ENCODE measurements at regions not wholly inside any gene's neighbourhood (a gene's known extent, or its start where the extent isn't known, plus 50 kb on each side); places are given as distances from the start of the nearest gene placed in this dataset.

DNA sequence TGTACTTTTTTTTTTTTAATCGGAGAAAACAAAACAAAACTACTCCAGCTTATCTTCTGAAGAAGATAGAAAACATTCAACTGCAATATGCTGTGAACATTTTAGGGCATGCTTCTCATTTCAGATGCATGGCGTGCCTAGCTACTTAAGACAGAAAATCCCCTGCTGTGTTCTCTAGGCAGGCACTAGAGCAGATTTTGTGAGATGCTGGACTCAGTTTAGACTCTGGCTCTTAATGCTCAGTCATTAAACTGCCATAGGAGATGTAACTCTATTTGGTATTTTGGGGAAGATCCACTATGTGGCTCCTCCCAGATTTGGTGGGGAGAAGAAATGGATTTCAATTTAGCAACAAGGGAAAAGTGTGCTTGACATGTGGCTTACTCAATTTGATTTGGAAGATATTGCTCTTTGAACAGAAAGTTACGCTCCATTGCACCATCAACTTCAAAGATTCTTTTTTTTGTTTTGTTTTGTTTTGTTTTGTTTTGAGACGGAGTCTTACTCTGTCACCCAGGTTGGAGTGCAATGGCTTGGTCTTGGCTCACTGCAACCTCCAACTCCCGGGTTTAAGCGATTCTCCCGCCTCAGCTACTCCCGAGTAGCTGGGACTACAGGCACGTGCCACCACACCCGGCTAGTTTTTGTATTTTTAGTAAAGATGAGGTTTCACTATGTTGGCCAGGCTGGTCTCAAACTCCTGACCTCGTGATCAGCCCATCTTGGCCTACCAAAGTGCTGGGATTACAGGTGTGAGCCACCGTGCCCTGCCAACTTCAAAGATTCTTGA, 62.0 kb upstream of the LEKR1 start:
- ChIA-PET POLR2A (no interaction called here), CTCF (no interaction called here)
- H3K4me1 Mint-ChIP-seq = no peaks in the 10 kb centered on the region
- no peaks in the 10 kb centered on the region for H3K9me3 Mint-ChIP-seq
- no peak overlapping the region for H3K4me3 Mint-ChIP-seq
- no peak for TF ChIP-seq CTCF (IDR thresholded peaks at IDR 0.05)
- intact Hi-C loops (cut with micrococcal nuclease) = no loop called here
- H3K27me3 Mint-ChIP-seq = no peaks in the 10 kb centered on the region
- ATAC-seq (ENCODE audit: low read depth) (no peak), DNase-seq (no peak)
- H3K27ac Mint-ChIP-seq = no peak overlapping the region
- no peaks in the 10 kb centered on the region for H3K36me3 Mint-ChIP-seq (ENCODE audit: low read depth)

DNA sequence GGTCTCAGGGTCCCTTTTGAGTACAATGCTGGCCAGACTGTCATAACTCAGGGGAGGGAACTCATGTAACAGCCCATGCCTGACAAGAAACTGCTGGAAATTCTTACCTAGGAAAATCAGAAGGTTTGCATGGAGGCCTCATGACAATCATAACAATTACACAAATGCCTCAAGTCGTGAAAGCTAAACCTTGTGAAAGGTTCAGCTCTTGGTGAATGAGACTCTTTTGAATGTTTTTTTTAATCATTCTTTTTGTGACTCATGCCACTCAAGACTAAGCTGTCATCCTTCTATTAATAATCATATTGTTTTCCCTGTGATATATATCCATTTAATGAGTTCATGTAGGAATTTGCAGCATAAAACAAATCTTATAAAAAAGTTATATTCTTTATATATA, 61.4 kb upstream of the LEKR1 start:
- DNase-seq (no peak), ATAC-seq (ENCODE audit: low read depth) (no peak)
- no peak overlapping the region for H3K27ac Mint-ChIP-seq
- H3K4me3 Mint-ChIP-seq = no peak overlapping the region
- TF ChIP-seq CTCF (IDR thresholded peaks at IDR 0.05) = no peak
- POLR2A ChIA-PET = interaction anchor here (0.6 kb wide), 1 partner anchor 13 kb away, joined by 3 read pairs; no protein-coding TSS in a partner anchor
- CTCF ChIA-PET = no interaction called here
- H3K27me3 Mint-ChIP-seq = no peaks in the 10 kb centered on the region
- H3K4me1 Mint-ChIP-seq = no peaks in the 10 kb centered on the region
- intact Hi-C loops (cut with micrococcal nuclease) = no loop called here
- H3K9me3 Mint-ChIP-seq = no peaks in the 10 kb centered on the region
- no peaks in the 10 kb centered on the region for H3K36me3 Mint-ChIP-seq (ENCODE audit: low read depth)

DNA sequence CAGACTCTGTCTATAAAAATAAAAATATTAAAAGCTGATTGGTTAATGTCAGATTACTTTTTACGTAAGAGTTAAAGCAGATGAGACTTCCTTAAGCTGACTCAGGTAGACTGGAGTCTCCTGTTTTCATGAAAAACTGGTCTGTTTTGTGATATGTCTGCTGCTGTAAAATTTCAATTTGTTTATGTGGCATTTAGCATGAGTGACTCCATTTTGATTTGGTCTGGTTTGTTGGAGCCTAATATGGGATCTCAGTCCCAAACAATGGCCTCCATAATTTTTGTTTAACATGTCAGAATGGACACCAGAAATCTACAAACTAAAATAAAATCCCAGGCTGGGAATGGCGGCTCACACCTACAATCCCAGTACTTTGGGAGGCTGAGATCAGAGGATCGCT, 57.8 kb upstream of the LEKR1 start:
- Mint-ChIP-seq H3K27me3 (no peaks in the 10 kb centered on the region), H3K4me1 (no peaks in the 10 kb centered on the region), H3K27ac (no peak overlapping the region), H3K36me3 (ENCODE audit: low read depth) (no peaks in the 10 kb centered on the region), H3K4me3 (no peak overlapping the region), H3K9me3 (no peaks in the 10 kb centered on the region)
- ChIA-PET CTCF (no interaction called here), POLR2A (no interaction called here)
- DNase-seq = no peak
- no peak for ATAC-seq (ENCODE audit: low read depth)
- intact Hi-C loops (cut with micrococcal nuclease) = no loop called here
- no peak for TF ChIP-seq CTCF (IDR thresholded peaks at IDR 0.05)

DNA sequence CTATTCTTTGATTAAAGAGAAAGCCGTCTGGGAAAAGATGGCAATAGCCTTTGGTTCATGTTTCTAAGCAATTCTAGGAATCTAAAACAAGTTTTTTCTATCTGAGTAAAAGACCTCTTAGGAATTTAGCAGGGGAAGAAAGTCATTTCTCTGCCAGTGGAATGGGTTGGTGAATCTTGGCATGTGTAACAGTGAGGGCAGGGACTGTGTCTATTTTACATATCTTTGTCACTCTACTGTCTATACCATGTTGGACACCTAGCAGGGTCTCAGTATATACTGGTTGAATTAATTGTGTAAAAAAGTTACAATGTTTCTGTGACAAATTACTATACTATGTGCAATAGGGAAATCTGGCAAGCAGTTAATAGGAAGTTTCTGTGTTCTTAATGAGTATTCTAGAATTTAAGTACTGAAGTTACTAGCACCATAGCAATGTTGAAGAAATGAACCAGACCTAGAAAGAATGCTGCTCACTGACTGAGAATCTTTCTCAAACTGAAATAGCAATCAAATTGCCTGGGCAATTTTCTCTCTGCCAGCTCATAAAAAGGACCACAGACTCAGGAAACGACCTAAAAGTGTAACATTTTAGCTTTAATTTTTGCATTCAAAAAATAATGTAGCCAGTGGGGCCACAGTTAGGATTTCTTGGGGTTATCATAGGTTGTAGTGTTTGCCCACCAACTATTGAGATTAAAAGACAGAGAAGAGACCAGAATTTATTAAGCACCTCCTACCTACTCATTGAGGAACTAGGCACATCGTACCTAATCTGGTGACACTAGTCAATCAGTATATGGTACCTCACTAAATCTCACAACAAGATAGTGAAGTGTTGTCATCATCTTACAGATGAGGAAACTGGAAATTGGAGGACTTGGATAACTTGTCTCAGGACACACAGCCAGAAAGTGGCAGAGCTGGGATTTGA, 56.2 kb upstream of the LEKR1 start:
- no peak for TF ChIP-seq CTCF (IDR thresholded peaks at IDR 0.05)
- Mint-ChIP-seq H3K36me3 (ENCODE audit: low read depth) (no peaks in the 10 kb centered on the region), H3K4me3 (no peak overlapping the region), H3K4me1 (no peaks in the 10 kb centered on the region), H3K27ac (no peak overlapping the region), H3K27me3 (no peaks in the 10 kb centered on the region), H3K9me3 (no peaks in the 10 kb centered on the region)
- DNase-seq (no peak), ATAC-seq (ENCODE audit: low read depth) (no peak)
- POLR2A ChIA-PET = no interaction called here
- intact Hi-C loops (cut with micrococcal nuclease) = no loop called here
- CTCF ChIA-PET = no interaction called here

DNA sequence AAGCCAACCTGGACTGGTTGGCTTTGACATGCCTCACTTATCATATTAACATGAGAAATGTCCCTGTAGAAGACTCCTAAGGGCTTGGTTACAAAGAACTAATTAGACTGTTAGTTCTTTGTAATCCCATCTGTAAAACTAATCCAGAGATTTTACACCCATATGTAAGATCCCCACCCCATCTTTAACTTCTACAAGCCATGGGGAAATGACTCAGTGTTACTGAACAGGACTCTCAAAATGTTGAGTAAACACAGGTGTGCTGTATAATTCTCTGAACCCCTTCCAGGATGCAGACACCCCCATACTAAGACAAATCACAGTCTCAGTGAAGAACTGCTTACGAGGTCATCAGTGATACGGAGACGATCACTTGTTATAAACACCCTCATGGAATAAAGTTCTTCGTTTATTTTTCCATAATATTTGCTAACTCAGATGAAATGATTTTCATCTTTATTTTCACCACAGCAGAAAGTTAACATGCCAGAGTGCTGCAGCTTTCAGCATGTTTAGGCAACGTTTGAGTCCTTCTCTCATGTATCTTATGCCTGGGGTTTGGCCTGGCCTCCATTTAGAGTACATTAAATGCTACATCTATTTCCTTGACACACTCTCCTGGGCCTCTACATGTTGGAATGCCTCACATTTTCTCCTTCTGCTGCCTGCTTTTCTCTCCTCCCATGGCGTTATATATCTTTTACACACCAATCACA, 55.3 kb upstream of the LEKR1 start:
- DNase-seq (no peak), ATAC-seq (ENCODE audit: low read depth) (no peak)
- Mint-ChIP-seq H3K27ac (no peak overlapping the region), H3K9me3 (no peaks in the 10 kb centered on the region), H3K4me3 (no peak overlapping the region), H3K27me3 (no peaks in the 10 kb centered on the region), H3K36me3 (ENCODE audit: low read depth) (no peaks in the 10 kb centered on the region), H3K4me1 (no peaks in the 10 kb centered on the region)
- intact Hi-C loops (cut with micrococcal nuclease) = no loop called here
- CTCF ChIA-PET = no interaction called here
- POLR2A ChIA-PET = interaction anchor here (0.6 kb wide), 1 partner anchor 69 kb away, joined by 12 read pairs; no protein-coding TSS in a partner anchor
- no peak for TF ChIP-seq CTCF (IDR thresholded peaks at IDR 0.05)
